GM19023 (cell line): ENCODE measurements at regions not wholly inside any gene's neighbourhood (a gene's known extent, or its start where the extent isn't known, plus 50 kb on each side); places are given as distances from the start of the nearest gene placed in this dataset.
A peak's percentile ranks its signal among the peaks of the same experiment; 100 is the strongest.

ENCODE experiments used
- ATAC-seq: cut with Tn5 transposase; IDR thresholded peaks from one replicate; pipeline ENCODE4 v1.9.1; 2021; ENCODE audit warnings: mild to moderate bottlenecking, moderate library complexity; ENCODE audit not compliant: unreplicated experiment

GRCh38 chr9:119556129-119556875, 187.1 kb upstream of the BRINP1 start:
- ATAC-seq: peak; percentile 96

GRCh38 chr9:119544492-119544891, 175.3 kb upstream of the BRINP1 start:
- ATAC-seq: no peak

DNA sequence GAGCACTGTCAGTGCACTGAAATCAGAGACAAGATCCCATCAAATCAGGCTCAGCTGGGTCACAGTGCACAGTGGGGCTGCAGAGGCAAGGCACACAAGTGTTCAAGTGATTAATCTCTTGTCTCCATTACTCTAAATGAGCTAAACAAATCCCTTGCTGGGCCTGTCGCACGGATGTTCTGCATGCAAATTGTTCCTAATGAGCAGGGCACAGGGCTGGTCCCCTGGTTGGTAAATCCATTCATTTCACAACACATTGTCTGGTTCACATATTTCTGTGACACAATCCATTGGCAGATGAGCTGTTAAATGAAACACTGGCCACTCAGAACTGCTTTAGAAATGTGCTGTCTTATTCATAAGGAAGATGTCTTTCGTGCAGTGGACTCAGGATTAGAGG, 167.9 kb upstream of the BRINP1 start:
- no peak for ATAC-seq

- no peak for ATAC-seq
These were observed 164.3 kb upstream of the BRINP1 start for GRCh38 chr9:119533504-119533903.

DNA sequence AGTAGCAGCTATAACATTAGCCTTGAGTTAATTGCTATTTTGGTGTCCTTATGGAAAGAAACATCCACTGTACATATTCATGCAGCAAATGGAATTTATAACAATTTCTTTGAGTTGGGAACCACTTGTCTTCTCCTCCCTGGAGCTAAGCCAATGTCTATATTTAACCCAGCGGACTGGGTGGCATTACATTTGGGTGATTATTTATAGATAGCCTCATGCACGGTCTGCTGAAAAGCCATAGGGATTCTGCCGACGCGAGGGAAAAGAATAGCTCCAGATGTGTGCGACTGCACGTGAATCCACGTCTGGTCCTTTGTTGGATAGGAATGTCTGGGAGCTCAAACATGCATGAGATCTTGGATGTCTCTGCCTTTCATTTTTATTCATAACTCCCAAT, 157.5 kb upstream of the BRINP1 start:
- no peak for ATAC-seq

DNA sequence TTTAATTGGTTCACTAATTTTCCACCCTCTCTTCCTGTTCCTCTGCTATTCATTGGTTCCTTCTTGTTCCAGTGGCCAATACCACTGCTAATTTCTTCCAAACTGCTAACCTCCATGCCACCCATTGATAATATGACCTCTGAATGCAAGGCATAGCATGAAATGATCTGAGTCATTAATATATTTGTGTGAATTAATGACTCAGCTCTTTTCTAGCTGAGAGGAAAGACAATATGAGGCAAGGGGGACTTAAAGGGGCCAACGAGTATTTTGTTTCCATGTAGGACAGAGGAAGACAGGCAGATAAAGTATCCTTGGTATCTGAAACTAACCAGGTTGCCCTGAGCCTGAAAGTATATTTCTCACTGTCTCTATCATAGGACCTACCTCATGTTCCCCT, 154.3 kb upstream of the BRINP1 start:
- ATAC-seq: no peak

DNA sequence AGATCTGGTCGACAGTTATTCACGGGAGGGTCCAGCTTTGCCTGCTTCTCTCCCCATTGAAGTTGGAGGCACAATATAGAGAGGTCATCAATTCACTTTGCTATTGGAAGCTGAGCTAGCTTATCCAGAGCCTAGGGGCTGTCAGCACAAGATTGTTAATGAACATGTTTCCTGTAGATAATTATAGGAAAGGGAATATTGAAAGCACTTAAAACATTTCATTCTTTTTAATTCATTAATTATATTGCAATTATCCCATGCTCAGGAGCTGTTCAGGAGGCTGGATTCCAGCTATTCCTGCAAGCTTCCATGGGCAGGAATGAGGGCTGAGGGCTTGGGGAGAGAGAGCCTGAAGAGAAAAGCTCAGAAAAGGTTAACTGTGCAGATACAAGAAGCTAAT, 153.1 kb upstream of the BRINP1 start:
- no peak for ATAC-seq

DNA sequence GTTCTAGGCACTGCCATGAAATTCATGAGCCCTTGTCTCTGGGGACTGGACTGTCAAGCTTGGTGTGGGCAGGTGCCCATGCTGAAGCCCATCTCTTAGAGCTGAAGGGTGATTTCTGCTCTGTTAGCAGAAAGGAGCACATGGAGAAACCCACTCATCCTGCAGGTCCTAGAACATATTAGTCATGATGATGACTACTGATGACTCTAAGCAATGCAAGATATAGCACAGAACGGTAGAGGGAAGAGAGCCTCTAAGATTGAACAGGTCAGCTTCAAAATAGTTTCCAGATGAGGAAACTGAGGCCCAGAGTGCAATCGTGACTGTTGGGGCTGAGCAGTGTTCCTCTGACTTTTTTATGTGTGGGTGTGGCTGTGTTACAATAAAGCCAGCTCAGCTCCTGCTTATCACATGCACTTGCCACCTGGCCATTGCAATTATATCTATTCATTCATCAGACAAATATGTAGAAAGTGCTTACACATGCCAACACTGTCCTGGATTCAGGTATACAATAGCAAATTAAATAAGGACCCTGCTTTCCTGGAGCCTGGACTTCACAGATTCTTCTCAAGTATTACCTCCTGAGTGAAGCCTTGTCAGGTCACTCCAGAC, 140.2 kb upstream of the BRINP1 start:
- no peak for ATAC-seq

DNA sequence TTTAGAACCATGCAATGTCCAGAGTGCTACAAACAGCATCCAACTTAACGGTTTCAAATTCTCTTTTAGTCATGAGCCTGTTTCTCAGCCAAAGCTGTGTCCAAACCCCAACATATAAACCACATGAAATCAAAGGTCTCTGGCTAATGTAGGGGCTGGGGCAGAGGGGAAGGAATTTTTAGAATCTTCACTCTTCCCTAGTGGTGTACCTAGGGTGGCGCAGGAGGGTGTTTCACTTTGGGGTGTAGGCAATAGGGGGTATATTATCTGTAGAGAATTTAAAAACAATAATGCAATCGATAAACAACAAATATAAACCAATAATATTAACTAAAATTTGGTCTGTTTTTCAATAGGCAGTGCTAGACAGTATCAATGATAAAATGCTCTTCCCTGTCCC, 132.1 kb upstream of the BRINP1 start:
- ATAC-seq: no peak

DNA sequence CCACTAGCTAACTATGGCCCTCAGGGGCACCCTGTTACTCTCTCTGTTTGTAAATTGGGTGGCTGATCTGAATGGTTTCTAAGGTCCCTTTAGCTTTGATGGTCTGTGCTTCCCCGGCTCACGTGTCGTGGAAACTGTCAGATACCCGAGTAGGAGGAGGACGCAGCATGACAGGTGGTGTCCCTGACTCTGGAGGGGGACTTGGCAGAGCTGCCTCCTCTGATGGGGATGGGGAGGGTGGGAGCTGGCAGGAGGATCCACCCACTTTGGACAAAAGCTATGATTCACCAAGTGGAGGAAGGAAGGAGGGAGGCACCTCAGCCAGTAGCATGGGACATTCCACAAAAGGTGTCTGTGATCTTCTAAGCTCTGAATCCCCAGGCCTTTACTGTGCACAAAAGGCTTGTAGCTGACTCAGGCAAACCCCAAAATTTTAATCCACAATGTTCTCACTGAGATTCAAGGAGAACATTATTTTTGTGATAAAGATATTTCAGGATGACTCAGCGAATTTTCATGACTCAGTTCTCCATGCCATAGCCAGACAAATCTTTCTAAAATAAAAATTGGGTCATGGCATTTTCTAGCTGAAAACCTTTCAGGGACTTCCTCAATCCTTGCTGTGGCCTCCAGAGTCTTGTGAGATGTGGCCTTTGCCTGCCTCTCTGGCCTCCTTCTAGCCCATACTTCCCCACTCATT, 131.0 kb upstream of the BRINP1 start:
- no peak for ATAC-seq

DNA sequence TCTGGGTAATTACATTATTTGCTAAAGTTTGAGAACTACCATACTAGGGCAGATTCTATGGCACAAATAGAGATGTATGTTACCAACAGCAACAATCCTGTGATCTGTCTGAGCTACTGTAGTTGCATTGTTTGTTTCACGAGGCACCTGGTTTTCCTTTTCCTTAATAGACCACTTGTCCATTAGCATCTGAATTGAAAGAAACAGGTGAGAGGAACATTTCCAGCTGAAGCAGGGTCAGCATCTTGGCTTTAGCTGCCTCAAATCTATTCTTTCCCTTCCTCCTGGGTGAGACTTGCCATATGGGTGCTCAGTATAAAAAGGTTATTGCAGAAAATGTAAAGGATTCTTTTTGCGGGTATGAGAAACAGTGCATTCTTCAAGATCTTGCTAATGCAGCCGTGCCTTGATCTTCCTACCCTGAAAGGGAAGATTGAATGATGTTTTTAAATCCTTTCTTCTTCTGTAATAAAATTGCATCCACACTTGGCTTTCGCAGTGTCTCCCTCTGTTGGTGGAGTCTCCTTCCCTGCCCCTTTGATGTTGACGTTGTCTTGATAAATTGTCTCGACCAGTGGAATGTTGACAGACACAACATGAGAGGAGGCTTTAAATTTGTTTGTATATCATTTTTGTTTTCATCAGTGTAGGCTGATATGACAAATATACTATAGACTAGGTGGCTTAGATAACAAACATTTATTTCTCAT, 118.0 kb upstream of the BRINP1 start:
- ATAC-seq: no peak

GRCh38 chr9:119483153-119483552, 113.9 kb upstream of the BRINP1 start:
- ATAC-seq: no peak

GRCh38 chr9:119477197-119477596, 108.0 kb upstream of the BRINP1 start:
- no peak for ATAC-seq

- ATAC-seq: no peak
These were observed 88.8 kb upstream of the BRINP1 start for GRCh38 chr9:119458068-119458467.

GRCh38 chr9:119453980-119454379, 84.7 kb upstream of the BRINP1 start:
- no peak for ATAC-seq

GRCh38 chr9:119453490-119453911, 84.3 kb upstream of the BRINP1 start:
- no peak for ATAC-seq

DNA sequence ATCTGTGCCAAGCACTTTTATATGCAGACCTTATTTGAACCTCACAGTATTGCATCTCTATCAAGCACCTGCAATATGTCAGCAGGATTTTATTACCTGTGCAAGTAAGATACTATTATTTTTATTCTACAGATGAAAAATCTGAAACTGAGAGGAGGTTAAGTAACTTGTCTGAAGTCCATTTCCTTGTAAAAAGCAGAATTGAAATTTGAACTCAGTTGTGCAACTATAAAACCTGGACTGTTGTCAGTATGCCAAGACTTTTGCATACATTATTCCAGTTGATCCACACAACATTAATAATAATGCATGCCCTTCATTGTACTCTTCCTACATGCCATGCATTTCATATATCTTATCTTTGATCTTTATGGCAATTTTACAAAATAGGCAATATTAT, 82.2 kb upstream of the BRINP1 start:
- no peak for ATAC-seq

GRCh38 chr9:119443179-119443578, 73.9 kb upstream of the BRINP1 start:
- no peak for ATAC-seq

GRCh38 chr9:119441832-119442231, 72.6 kb upstream of the BRINP1 start:
- no peak for ATAC-seq

DNA sequence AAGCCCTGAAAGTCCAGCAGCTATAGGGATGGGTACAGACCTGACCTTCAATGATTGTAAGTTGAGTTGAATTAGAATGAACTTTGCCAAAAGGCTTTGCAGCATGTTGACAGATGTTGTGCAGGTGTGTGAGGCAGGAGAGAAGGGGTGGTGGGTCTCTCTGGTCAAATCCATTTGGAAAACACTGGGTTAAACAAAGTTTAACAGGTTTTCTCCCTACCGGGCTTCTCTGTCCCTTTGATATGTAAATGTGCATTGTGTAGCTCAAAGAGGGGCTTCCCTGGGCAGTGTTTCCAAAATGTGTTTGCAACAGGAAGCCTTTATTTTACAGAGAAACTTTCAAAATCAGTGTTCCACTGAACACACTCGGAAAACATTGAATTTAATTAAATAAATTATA, 72.1 kb upstream of the BRINP1 start:
- ATAC-seq: no peak

- ATAC-seq: no peak
These were observed 67.0 kb upstream of the BRINP1 start for GRCh38 chr9:119436261-119436660.

GRCh38 chr9:119435076-119435475, 65.8 kb upstream of the BRINP1 start:
- no peak for ATAC-seq
